AG04450 (cell line): ENCODE measurements at regions not wholly inside any gene's neighbourhood (a gene's known extent, or its start where the extent isn't known, plus 50 kb on each side); places are given as distances from the start of the nearest gene placed in this dataset.

Experiments
- CTCF ChIA-PET: fragments of 300-600, 350-600 bp; formaldehyde crosslinking; extraction: SDS; loops from one replicate; lab custom pipeline; 2022; ENCODE audit warnings: antibody characterized with exemption, inconsistent platforms; lab: Charles Lee
- POLR2A ChIA-PET: fragments of 350-600 bp; formaldehyde crosslinking; extraction: SDS; loops from one replicate; lab custom pipeline; 2021; ENCODE audit warnings: antibody characterized with exemption, inconsistent platforms; lab: Yijun Ruan, JAX
- DNase-seq: peaks from one replicate; pipeline ENCODE4 v3.0.0-alpha.2; 2011; ENCODE audit warnings: low read depth, low spot score
- H3K27ac ChIP-seq: one replicate; pipeline ENCODE4 v1.5.1; 2012; ENCODE audit warnings: low read depth, low read length, control low read depth
- H3K27me3 ChIP-seq: one replicate; pipeline ENCODE4 v1.6.0; 2012; ENCODE audit warnings: low read length; ENCODE audit not compliant: control insufficient read depth, insufficient read depth
- H3K4me3 ChIP-seq: 2 replicates; pipeline ENCODE4 v1.5.1; 2011; ENCODE audit warnings: mild to moderate bottlenecking, low read depth, low read length, control low read depth
- H3K9me3 ChIP-seq: 2 replicates; pipeline ENCODE4 v1.5.1; 2012; ENCODE audit warnings: low read length; ENCODE audit not compliant: control insufficient read depth, insufficient read depth
- CTCF ChIP-seq: IDR thresholded peaks from 2 replicates; pipeline ENCODE4 v1.5.1; 2011; ENCODE audit warnings: low read depth, low read length, control low read depth, inconsistent platforms

DNA sequence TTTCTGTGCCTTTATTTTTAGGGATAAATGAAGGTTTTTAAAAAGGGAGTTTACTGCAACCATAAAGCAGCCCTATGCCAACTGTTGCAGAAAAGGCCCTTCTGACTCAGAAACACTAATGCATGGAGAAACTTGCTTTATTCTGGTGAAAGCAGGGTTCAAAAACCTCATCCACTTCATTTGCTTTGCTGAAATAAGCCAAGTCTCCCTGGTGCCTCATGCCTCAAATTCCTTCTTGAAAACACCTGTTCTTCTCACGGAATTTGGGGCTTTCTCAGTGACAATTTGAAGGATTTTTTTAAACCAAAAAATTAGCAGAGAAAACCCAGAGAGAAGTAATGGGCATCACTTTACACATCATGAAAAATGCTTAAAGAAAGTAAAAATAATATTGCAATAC is 349.0 kb downstream of the PCDH7 start:
- Histone ChIP-seq H3K4me3 (no peak overlapping the region), H3K27me3 (no peaks in the 10 kb centered on the region), H3K27ac (no peak overlapping the region), H3K9me3 (no peaks in the 10 kb centered on the region)
- TF ChIP-seq CTCF = no peak
- DNase-seq = no peak
- CTCF ChIA-PET = no interaction called here
- POLR2A ChIA-PET = no interaction called here

- Histone ChIP-seq H3K4me3 (no peak overlapping the region), H3K9me3 (no peaks in the 10 kb centered on the region), H3K27ac (no peak overlapping the region), H3K27me3 (no peaks in the 10 kb centered on the region)
- DNase-seq = no peak
- POLR2A ChIA-PET = no interaction called here
- CTCF ChIA-PET = no interaction called here
- TF ChIP-seq CTCF = no peak
Observed at GRCh38 chr4:31071508-31072486, 351.6 kb downstream of the PCDH7 start.

DNA sequence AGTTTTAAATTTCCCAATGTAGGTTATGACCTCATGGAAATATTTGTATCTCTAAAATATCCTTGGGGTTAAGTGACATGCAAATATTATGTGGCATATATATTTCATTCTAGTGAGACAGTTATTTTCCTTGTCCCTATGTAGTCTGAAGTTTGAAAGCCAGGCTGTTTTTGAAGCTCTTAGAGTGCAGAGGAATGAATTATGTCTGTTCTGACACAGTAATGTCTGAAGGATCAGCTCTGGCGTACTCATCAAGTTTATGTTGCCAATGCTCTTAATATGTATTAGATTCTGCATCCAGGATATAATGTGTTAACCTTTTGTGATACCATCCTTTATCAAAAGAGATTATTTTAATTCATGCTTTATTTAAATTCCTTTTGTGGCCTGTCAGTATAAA is 355.8 kb downstream of the PCDH7 start:
- no peak for TF ChIP-seq CTCF
- DNase-seq = no peak
- ChIA-PET POLR2A (no interaction called here), CTCF (no interaction called here)
- H3K9me3 ChIP-seq = no peaks in the 10 kb centered on the region
- no peak overlapping the region for H3K4me3 ChIP-seq
- no peak overlapping the region for H3K27ac ChIP-seq
- H3K27me3 ChIP-seq = no peaks in the 10 kb centered on the region

DNA sequence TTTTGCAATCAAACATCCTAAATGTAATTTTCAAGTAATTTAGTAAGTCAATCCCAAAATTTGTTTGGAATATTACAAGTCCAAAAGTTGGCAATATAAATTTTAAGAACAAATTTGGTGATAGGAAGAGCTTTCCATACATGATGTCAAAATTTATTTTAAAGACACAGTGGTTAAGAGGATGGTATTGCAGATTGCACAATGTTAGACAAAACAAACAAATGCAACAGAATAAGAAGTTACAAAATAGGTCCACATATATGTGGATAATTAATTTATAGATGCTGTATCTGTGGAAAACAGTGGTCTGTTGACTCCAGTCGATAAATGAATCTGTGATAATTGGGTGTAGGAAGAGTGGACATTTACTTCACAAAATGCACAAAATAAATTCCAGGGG is 358.5 kb downstream of the PCDH7 start:
- CTCF ChIA-PET = interaction anchor here (1.0 kb wide), 1 partner anchor 366 kb away, joined by 4 read pairs; no protein-coding TSS in a partner anchor
- no peaks in the 10 kb centered on the region for H3K27me3 ChIP-seq
- no peaks in the 10 kb centered on the region for H3K9me3 ChIP-seq
- H3K4me3 ChIP-seq = no peak overlapping the region
- TF ChIP-seq CTCF = no peak
- DNase-seq = no peak
- POLR2A ChIA-PET = interaction anchor here (0.7 to 0.9 kb wide), 2 partner anchors 10 to 335 kb away, joined by 3 read pairs; no protein-coding TSS in a partner anchor
- H3K27ac ChIP-seq = no peak overlapping the region

DNA sequence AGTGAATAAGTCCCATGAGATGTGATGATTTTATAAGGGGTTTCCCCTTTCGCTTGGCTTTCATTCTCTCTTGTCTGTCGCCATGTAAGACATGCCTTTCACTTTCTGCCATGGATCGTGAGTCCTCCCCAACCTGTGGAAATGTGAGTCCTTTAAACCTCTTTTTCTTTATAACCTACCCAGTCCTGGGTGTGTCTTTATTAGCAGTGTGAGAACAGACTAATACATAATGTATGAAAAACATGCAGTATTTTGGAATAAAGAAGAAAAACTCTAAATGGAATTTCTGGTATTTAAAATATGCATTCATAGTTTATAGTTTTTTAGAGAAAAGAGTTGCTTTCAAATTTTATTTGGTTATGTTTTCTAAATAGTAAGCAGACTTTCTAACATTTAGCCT is 360.7 kb downstream of the PCDH7 start:
- DNase-seq = no peak
- H3K27me3 ChIP-seq = no peaks in the 10 kb centered on the region
- no peak overlapping the region for H3K4me3 ChIP-seq
- no peaks in the 10 kb centered on the region for H3K9me3 ChIP-seq
- TF ChIP-seq CTCF = no peak
- POLR2A ChIA-PET = no interaction called here
- CTCF ChIA-PET = interaction anchor here (0.7 to 1.2 kb wide), 2 partner anchors 9 to 32 kb away, joined by 3 to 5 read pairs; no protein-coding TSS in a partner anchor
- no peak overlapping the region for H3K27ac ChIP-seq
